ENCODE measurements at regions not wholly inside any gene's neighbourhood (a gene's known extent, or its start where the extent isn't known, plus 50 kb on each side); places are given as distances from the start of the nearest gene placed in this dataset.

GRCh38 chr12:85600841-85601240 lies 235.4 kb downstream of the RASSF9 start:
- no peak overlapping the region for H3K4me3 ChIP-seq
- H3K9me3 ChIP-seq = no peaks in the 10 kb centered on the region
- H3K27ac ChIP-seq = no peak overlapping the region
- no peaks in the 10 kb centered on the region for H3K4me1 ChIP-seq
- no peaks in the 10 kb centered on the region for H3K27me3 ChIP-seq
- no peak for DNase-seq
- TF ChIP-seq CTCF (IDR thresholded peaks at IDR 0.05) (no peak), POLR2A (IDR thresholded peaks at IDR 0.05) (no peak)
- intact Hi-C loops (cut with DNase I; ENCODE audit: low total_unique reads) = no loop called here
- no peaks in the 10 kb centered on the region for H3K36me3 ChIP-seq

DNA sequence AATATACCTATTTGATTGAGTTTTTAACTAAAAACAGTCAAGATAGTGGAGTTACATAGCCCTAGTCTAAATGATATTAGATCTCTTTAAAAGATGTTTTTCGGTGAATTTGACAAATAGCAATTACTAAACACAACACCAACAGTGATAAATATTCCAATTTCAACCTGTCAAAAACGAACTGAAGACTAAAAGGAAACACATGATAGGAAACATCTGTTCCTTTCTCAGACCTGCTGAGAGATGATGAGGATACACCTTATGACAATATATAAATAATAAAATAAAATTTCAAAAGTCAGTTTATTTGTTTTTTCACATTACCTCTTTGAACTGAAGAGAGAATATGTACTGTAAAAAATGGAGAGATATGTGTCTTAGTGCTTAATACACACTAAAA lies 232.7 kb downstream of the RASSF9 start:
- Histone ChIP-seq H3K9me3 (no peaks in the 10 kb centered on the region), H3K4me1 (no peaks in the 10 kb centered on the region), H3K36me3 (no peaks in the 10 kb centered on the region), H3K4me3 (no peak overlapping the region), H3K27ac (no peak overlapping the region), H3K27me3 (no peaks in the 10 kb centered on the region)
- TF ChIP-seq CTCF (IDR thresholded peaks at IDR 0.05) (no peak), POLR2A (IDR thresholded peaks at IDR 0.05) (no peak)
- no peak for DNase-seq
- intact Hi-C loops (cut with DNase I; ENCODE audit: low total_unique reads) = no loop called here

- no peak for DNase-seq
These were observed 229.8 kb downstream of the RASSF9 start for GRCh38 chr12:85606455-85606854.

GRCh38 chr12:85609778-85610177 lies 226.4 kb downstream of the RASSF9 start:
- no peak for TF ChIP-seq CTCF (IDR thresholded peaks at IDR 0.05)
- no peak for TF ChIP-seq POLR2A (IDR thresholded peaks at IDR 0.05)
- DNase-seq = no peak

More at GRCh38 chr12:85606455-85606854, 229.8 kb downstream of the RASSF9 start:
- Histone ChIP-seq H3K27ac (no peak overlapping the region), H3K36me3 (no peaks in the 10 kb centered on the region), H3K27me3 (no peaks in the 10 kb centered on the region), H3K9me3 (no peaks in the 10 kb centered on the region), H3K4me3 (no peak overlapping the region), H3K4me1 (no peaks in the 10 kb centered on the region)
- TF ChIP-seq CTCF (IDR thresholded peaks at IDR 0.05) (no peak), POLR2A (IDR thresholded peaks at IDR 0.05) (no peak)
- intact Hi-C loops (cut with DNase I; ENCODE audit: low total_unique reads) = no loop called here

DNA sequence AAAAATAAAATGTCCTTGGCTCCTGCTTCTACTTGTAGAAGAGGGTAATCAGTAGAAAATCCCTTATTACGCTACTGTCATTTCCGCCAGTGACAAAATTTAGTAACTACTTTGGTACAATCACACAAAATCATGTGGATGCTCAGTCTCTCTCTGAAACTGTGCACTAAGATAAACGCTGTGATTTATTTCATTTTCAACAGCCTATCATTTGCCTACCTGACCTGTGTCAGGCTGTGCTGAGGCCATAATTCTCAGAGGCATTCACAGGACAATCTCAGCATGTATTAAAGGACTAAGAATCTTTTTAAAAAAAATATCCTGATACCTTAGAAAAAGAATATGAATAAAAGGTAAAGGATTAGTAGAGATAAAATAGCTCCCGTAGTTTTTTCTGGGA lies 226.0 kb downstream of the RASSF9 start:
- no peaks in the 10 kb centered on the region for H3K4me1 ChIP-seq
- no peak for TF ChIP-seq POLR2A (IDR thresholded peaks at IDR 0.05)
- no peak for TF ChIP-seq CTCF (IDR thresholded peaks at IDR 0.05)

More at GRCh38 chr12:85609778-85610177, 226.4 kb downstream of the RASSF9 start:
- no peaks in the 10 kb centered on the region for H3K27me3 ChIP-seq
- H3K4me1 ChIP-seq = no peaks in the 10 kb centered on the region
- no peak overlapping the region for H3K27ac ChIP-seq
- H3K4me3 ChIP-seq = no peak overlapping the region
- H3K9me3 ChIP-seq = no peaks in the 10 kb centered on the region
- intact Hi-C loops (cut with DNase I; ENCODE audit: low total_unique reads) = no loop called here
- no peaks in the 10 kb centered on the region for H3K36me3 ChIP-seq

More for the DNA sequence above, 226.0 kb downstream of the RASSF9 start:
- no peaks in the 10 kb centered on the region for H3K36me3 ChIP-seq
- intact Hi-C loops (cut with DNase I; ENCODE audit: low total_unique reads) = no loop called here
- H3K27ac ChIP-seq = no peak overlapping the region
- no peak overlapping the region for H3K4me3 ChIP-seq
- no peaks in the 10 kb centered on the region for H3K9me3 ChIP-seq
- H3K27me3 ChIP-seq = no peaks in the 10 kb centered on the region
- no peak for DNase-seq
